Aorta (tissue), 5 donors: ENCODE measurements at regions not wholly inside any gene's neighbourhood (a gene's known extent, or its start where the extent isn't known, plus 50 kb on each side); places are given as distances from the start of the nearest gene placed in this dataset.

Experiments used
- ATAC-seq: fragments of 200-7000 bp; cut with Tn5 transposase; one replicate; pipeline ENCODE4 v1.9.1; 2022; ENCODE audit warnings: moderate library complexity; ENCODE audit not compliant: low FRiP score
- DNase-seq, 2 donors: peaks; one replicate each; pipeline ENCODE4 v3.0.0-alpha.2; 2020
- H3K27ac ChIP-seq, 2 donors: one replicate each; pipeline ENCODE4 v1.5.1; 2013; ENCODE audit warnings: low read length in 2 of 2, mild to moderate bottlenecking in 2 of 2, moderate library complexity in 2 of 2, control low read depth in 1 of 2, inconsistent platforms in 1 of 2, low read depth in 1 of 2
- H3K27me3 ChIP-seq, 2 donors: one replicate each; pipeline ENCODE4 v1.6.1; 2013; ENCODE audit warnings: control low read depth in 1 of 2, low read length in 1 of 2, mild to moderate bottlenecking in 1 of 2, moderate library complexity in 1 of 2; ENCODE audit not compliant: insufficient read depth in 2 of 2, control insufficient read depth in 1 of 2
- H3K36me3 ChIP-seq, 2 donors: one replicate each; pipeline ENCODE4 v1.6.1; 2013; ENCODE audit warnings: control low read depth in 1 of 2, low read length in 1 of 2, mild to moderate bottlenecking in 1 of 2; ENCODE audit not compliant: insufficient read depth in 2 of 2, control insufficient read depth in 1 of 2
- H3K4me1 ChIP-seq, 2 donors: one replicate each; pipeline ENCODE4 v1.6.1; 2013; ENCODE audit warnings: low read length in 2 of 2, control low read depth in 1 of 2, mild to moderate bottlenecking in 1 of 2, moderate library complexity in 1 of 2; ENCODE audit not compliant: insufficient read depth in 2 of 2, control insufficient read depth in 1 of 2
- H3K4me3 ChIP-seq, 2 donors: one replicate each; pipeline ENCODE4 v1.5.1; 2013; ENCODE audit warnings: low read length in 2 of 2, control low read depth in 1 of 2, mild to moderate bottlenecking in 1 of 2
- H3K9me3 ChIP-seq: one replicate; pipeline ENCODE4 v1.6.1; 2013; ENCODE audit warnings: mild to moderate bottlenecking, low read length; ENCODE audit not compliant: control insufficient read depth
- WGBS, 2 donors: extraction: QIAGEN DNeasy Blood & Tissue Kit; methylation state at CpG; one replicate each; pipeline ENCODE4 v1.1.7; 2013; 5-methylcytosine and 5-hydroxymethylcytosine counted together
- intact Hi-C, 2 donors: fragments of 100-400 bp; cut with DNase I; formaldehyde crosslinking; loops; one replicate each; pipeline versions ENCODE4 v1.14.2 to v1.15.0; 2022
- donor health status: healthy with polysubstance abuse.
- donor health status: Bipolar disorder and iron deficiency.
- donor health status: DM: no; HTN: no; CAD: no.
- donor health status: DM: no; HTN: no; CAD: no.
- donor health status: DM: yes; HTN: yes; CAD: no.

- peaks cover 0 to 2% of the 10 kb centered on the region in 2 donors for H3K27me3 ChIP-seq
- H3K4me3 ChIP-seq, result no peak overlapping the region
- 78 to 87% methylated on average over 6 of the region's 6 CpGs for WGBS, 2 donors
- no peaks in the 10 kb centered on the region for H3K4me1 ChIP-seq
- intact Hi-C loops, result no loop called here
- H3K36me3 ChIP-seq, result no peaks in the 10 kb centered on the region
- no peak for DNase-seq
- no peak overlapping the region for H3K27ac ChIP-seq
- no peaks in the 10 kb centered on the region for H3K9me3 ChIP-seq
- no peak for ATAC-seq
These were observed 501.7 kb upstream of the TENM3 start for GRCh38 chr4:181741513-181741912.

- Histone ChIP-seq H3K4me1 (no peaks in the 10 kb centered on the region), H3K27ac (no peak overlapping the region), H3K27me3 (peaks cover 0 to 2% of the 10 kb centered on the region in 2 donors), H3K9me3 (no peaks in the 10 kb centered on the region), H3K4me3 (no peak overlapping the region), H3K36me3 (no peaks in the 10 kb centered on the region)
- intact Hi-C loops, result no loop called here
- WGBS, 2 donors, result 90 to 95% methylated on average over 1 of the region's 1 CpG
- ATAC-seq (no peak), DNase-seq (no peak)
These were observed 497.1 kb upstream of the TENM3 start for GRCh38 chr4:181745933-181746625.

- ATAC-seq (no peak), DNase-seq (no peak)
- Histone ChIP-seq H3K27me3 (no peaks in the 10 kb centered on the region), H3K27ac (no peak overlapping the region), H3K36me3 (no peaks in the 10 kb centered on the region), H3K9me3 (peaks cover 1% of the 10 kb centered on the region), H3K4me3 (no peak overlapping the region), H3K4me1 (no peaks in the 10 kb centered on the region)
- WGBS, 2 donors, result 64 to 72% methylated on average over 4 of the region's 4 CpGs
- intact Hi-C loops, result no loop called here
These were observed 494.6 kb upstream of the TENM3 start for GRCh38 chr4:181748581-181748980.

- Histone ChIP-seq H3K9me3 (peaks cover 1% of the 10 kb centered on the region), H3K4me3 (no peak overlapping the region), H3K36me3 (no peaks in the 10 kb centered on the region), H3K4me1 (no peaks in the 10 kb centered on the region), H3K27ac (no peak overlapping the region), H3K27me3 (no peaks in the 10 kb centered on the region)
- DNase-seq (no peak), ATAC-seq (no peak)
- intact Hi-C loops, result no loop called here
- 26 to 29% methylated on average over 6 of the region's 6 CpGs for WGBS, 2 donors
These were observed 490.7 kb upstream of the TENM3 start for GRCh38 chr4:181752516-181752915.

GRCh38 chr4:181753207-181753606 is 490.0 kb upstream of the TENM3 start:
- Histone ChIP-seq H3K4me3 (no peak overlapping the region), H3K27ac (no peak overlapping the region), H3K4me1 (no peaks in the 10 kb centered on the region), H3K9me3 (peaks cover 1% of the 10 kb centered on the region), H3K36me3 (no peaks in the 10 kb centered on the region), H3K27me3 (no peaks in the 10 kb centered on the region)
- 33 to 41% methylated on average over 4 of the region's 4 CpGs for WGBS, 2 donors
- intact Hi-C loops, result no loop called here
- ATAC-seq (no peak), DNase-seq (no peak)

GRCh38 chr4:181755846-181756245 is 487.4 kb upstream of the TENM3 start:
- WGBS, 2 donors, result 81 to 87% methylated on average over 5 of the region's 5 CpGs
- no peak for DNase-seq
- intact Hi-C loops, result no loop called here

GRCh38 chr4:181756451-181757095 is 486.6 kb upstream of the TENM3 start:
- Histone ChIP-seq H3K4me1 (no peaks in the 10 kb centered on the region), H3K27ac (no peak overlapping the region), H3K4me3 (no peak overlapping the region), H3K36me3 (no peaks in the 10 kb centered on the region), H3K27me3 (no peaks in the 10 kb centered on the region), H3K9me3 (no peaks in the 10 kb centered on the region)
- ATAC-seq (no peak), DNase-seq (no peak)
- intact Hi-C loops, result no loop called here
- 29 to 31% methylated on average over 5 of the region's 5 CpGs for whole genome bisulfite sequencing, 2 donors

More at GRCh38 chr4:181755846-181756245, 487.4 kb upstream of the TENM3 start:
- no peaks in the 10 kb centered on the region for H3K4me1 ChIP-seq
- H3K9me3 ChIP-seq, result peaks cover 1% of the 10 kb centered on the region
- H3K36me3 ChIP-seq, result no peaks in the 10 kb centered on the region
- no peak overlapping the region for H3K4me3 ChIP-seq
- no peaks in the 10 kb centered on the region for H3K27me3 ChIP-seq
- no peak overlapping the region for H3K27ac ChIP-seq
- ATAC-seq, result no peak

- Histone ChIP-seq H3K4me3 (no peak overlapping the region), H3K4me1 (no peaks in the 10 kb centered on the region), H3K27me3 (no peaks in the 10 kb centered on the region), H3K9me3 (no peaks in the 10 kb centered on the region), H3K36me3 (no peaks in the 10 kb centered on the region), H3K27ac (no peak overlapping the region)
- DNase-seq, result no peak
- intact Hi-C loops, result no loop called here
- no peak for ATAC-seq
- 87 to 88% methylated on average over 3 of the region's 3 CpGs for WGBS, 2 donors
These were observed 486.1 kb upstream of the TENM3 start for GRCh38 chr4:181757098-181757497.
